ENCODE measurements at regions not wholly inside any gene's neighbourhood (a gene's known extent, or its start where the extent isn't known, plus 50 kb on each side); places are given as distances from the start of the nearest gene placed in this dataset.
A peak's percentile ranks its signal among the peaks of the same experiment; 100 is the strongest.

DNA sequence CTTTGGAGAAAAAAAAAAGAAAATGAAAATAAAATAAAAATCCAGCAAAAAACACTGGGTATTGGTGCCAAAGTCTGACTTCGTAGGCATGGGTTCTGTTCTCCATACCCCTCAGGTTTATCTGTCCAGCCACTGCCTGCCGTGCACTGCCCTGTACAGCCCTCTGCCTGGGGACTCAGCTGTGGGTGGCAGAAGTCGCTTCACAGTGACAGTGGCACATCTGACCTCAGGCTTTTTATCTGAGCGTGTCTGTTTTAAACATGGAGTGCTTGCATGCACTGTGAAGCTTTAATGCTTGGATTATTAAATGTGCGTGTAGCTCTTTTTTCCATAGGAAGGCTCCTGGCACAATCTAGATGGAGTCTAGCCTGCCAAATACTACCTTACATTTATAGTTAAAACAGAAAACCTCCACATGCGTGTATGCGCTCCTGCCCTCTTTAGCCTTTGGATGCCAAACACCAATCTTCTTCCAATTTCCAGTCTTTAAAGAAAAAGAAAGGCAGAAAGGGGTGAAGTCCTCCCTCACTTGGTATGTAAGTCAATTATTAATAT lies 375.5 kb downstream of the UTRN start:
- ATAC-seq (no peak), DNase-seq (peak in 1 of 4 donors; percentile 35)
- H3K4me3 ChIP-seq: no peak overlapping the region
- H3K27me3 ChIP-seq: no peaks in the 10 kb centered on the region
- H3K36me3 ChIP-seq: no peaks in the 10 kb centered on the region
- peaks cover 5 to 38% of the 10 kb centered on the region in 2 donors for H3K4me1 ChIP-seq
- H3K9me3 ChIP-seq: no peaks in the 10 kb centered on the region
- no peak for TF ChIP-seq CTCF (IDR thresholded peaks at IDR 0.05)
- intact Hi-C loops (cut with DNase I): no loop called here
- no peak overlapping the region for H3K27ac ChIP-seq

GRCh38 chr6:144661116-144661806 lies 376.1 kb downstream of the UTRN start:
- no peaks in the 10 kb centered on the region for H3K36me3 ChIP-seq
- intact Hi-C loops (cut with DNase I): no loop called here
- H3K9me3 ChIP-seq: no peaks in the 10 kb centered on the region
- H3K27me3 ChIP-seq: no peaks in the 10 kb centered on the region
- TF ChIP-seq CTCF (IDR thresholded peaks at IDR 0.05): no peak
- H3K27ac ChIP-seq: no peak overlapping the region
- H3K4me3 ChIP-seq: no peak overlapping the region
- peaks cover 5 to 44% of the 10 kb centered on the region in 2 donors for H3K4me1 ChIP-seq
- ATAC-seq (no peak), DNase-seq (no peak)

DNA sequence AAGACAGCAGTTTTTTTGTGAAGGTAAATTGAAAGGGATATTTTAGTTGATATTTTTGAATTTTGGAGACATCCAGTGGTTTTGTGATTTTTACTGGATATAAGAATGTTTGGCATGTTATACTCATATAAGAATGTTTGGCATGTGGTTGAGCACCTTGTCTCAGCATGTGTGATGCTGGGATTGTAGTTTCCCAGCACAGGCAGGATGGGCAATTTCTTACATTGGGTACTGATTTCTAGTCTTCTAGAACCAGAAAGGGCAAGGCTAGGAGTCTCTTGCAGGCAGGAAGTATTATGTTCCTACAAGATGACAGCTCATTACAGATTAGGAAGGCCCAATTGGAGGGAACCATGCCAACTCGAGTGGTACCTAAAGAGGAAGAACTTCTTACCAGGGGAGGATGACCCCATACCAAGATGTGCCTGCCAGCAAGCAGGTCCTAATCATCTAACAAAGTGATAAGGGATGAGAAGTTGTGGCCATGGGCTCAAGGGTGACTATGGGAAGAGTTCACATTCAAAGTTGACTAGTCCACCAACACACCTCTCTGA lies 377.8 kb downstream of the UTRN start:
- ATAC-seq (no peak), DNase-seq (no peak)
- H3K9me3 ChIP-seq: no peaks in the 10 kb centered on the region
- H3K4me1 ChIP-seq: peaks cover 5 to 59% of the 10 kb centered on the region in 2 donors
- H3K27me3 ChIP-seq: no peaks in the 10 kb centered on the region
- intact Hi-C loops (cut with DNase I): no loop called here
- no peak for TF ChIP-seq CTCF (IDR thresholded peaks at IDR 0.05)
- H3K4me3 ChIP-seq: no peak overlapping the region
- H3K36me3 ChIP-seq: no peaks in the 10 kb centered on the region
- H3K27ac ChIP-seq: no peak overlapping the region

GRCh38 chr6:144664281-144664680 lies 379.1 kb downstream of the UTRN start:
- no peak for DNase-seq
- no peaks in the 10 kb centered on the region for H3K36me3 ChIP-seq
- no peaks in the 10 kb centered on the region for H3K27me3 ChIP-seq
- no peaks in the 10 kb centered on the region for H3K9me3 ChIP-seq
- intact Hi-C loops (cut with DNase I): no loop called here
- no peak overlapping the region for H3K27ac ChIP-seq
- no peak for TF ChIP-seq CTCF (IDR thresholded peaks at IDR 0.05)
- ATAC-seq: no peak
- peaks cover 1 to 49% of the 10 kb centered on the region in 2 donors for H3K4me1 ChIP-seq
- no peak overlapping the region for H3K4me3 ChIP-seq

- no peak for TF ChIP-seq CTCF (IDR thresholded peaks at IDR 0.05)
- Histone ChIP-seq H3K27me3 (no peaks in the 10 kb centered on the region), H3K4me3 (no peak overlapping the region), H3K9me3 (peaks cover 0 to 2% of the 10 kb centered on the region in 2 donors), H3K36me3 (no peaks in the 10 kb centered on the region), H3K27ac (no peak overlapping the region), H3K4me1 (peaks cover 0 to 42% of the 10 kb centered on the region in 2 donors)
- ATAC-seq (no peak), DNase-seq (no peak)
- intact Hi-C loops (cut with DNase I): no loop called here
These were observed 379.8 kb downstream of the UTRN start for GRCh38 chr6:144664947-144665346.
